ENCODE measurements at regions not wholly inside any gene's neighbourhood (a gene's known extent, or its start where the extent isn't known, plus 50 kb on each side); places are given as distances from the start of the nearest gene placed in this dataset.

DNA sequence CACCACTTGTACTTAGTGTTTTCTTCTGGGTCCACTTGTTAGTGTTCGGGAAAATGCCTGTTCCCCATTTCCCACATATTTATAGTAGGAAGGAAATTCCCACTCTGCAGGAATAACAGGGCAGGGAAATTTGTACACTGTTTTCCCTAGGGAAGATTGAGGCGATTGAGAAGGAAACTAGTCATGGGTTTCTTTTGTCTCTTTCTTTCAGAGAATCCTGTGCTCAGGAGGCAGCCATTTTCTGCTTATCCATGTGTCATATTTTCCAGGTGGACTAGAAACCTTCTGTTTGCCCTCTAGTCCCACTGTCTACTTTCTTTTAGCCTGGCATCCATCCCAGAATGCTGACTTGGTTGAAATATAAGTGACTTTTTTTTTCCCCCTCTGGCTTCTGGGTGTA is 299.1 kb upstream of the ANKRD50 start:
- Histone ChIP-seq H2BK12ac (ENCODE audit: low read depth, low read length) (no peak overlapping the region), H3K79me1 (ENCODE audit: low read depth, low read length) (no peaks in the 10 kb centered on the region), H2AFZ (ENCODE audit: low read length) (0 out of 2 replicates have a peak overlapping the region, but pooled peaks have one; percentile 27), H3K56ac (replicated peaks; ENCODE audit: insufficient read length, low read depth, low read length) (no peak overlapping the region), H3K27ac (ENCODE audit: low read depth, low read length) (no peak overlapping the region), H2BK5ac (ENCODE audit: low read depth, low read length) (no peak overlapping the region), H3K4me1 (replicated peaks in 1 of 4; ENCODE audit: control insufficient read depth in 3 of 4, insufficient read depth in 4 of 4, low read length in 3 of 4) (peaks cover 0 to 7% (median 1%) of the 10 kb centered on the region in 4 experiments; a peak in 3 of 7 replicates), H3K14ac (ENCODE audit: insufficient read length) (no peak overlapping the region), H3K79me2 (ENCODE audit: control insufficient read depth in 1 of 2, insufficient read depth in 2 of 2, low read length in 2 of 2) (no peaks in the 10 kb centered on the region), H3K23ac (ENCODE audit: insufficient read length) (no peak overlapping the region), H3K18ac (ENCODE audit: extremely low read depth, low read length) (0 out of 2 replicates have a peak overlapping the region, but pooled peaks have one; percentile 21), H4K5ac (ENCODE audit: insufficient read length, low read depth, low read length) (no peak overlapping the region), H3K27me3 (replicated peaks in 1 of 4; ENCODE audit: control insufficient read depth in 3 of 4, extremely low read depth in 1 of 4, insufficient read depth in 3 of 4, low read length in 3 of 4) (no peaks in the 10 kb centered on the region), H3K36me3 (ENCODE audit: control insufficient read depth in 2 of 4, insufficient read depth in 4 of 4, low read length in 3 of 4) (peaks cover 0 to 3% (median 0%) of the 10 kb centered on the region in 4 experiments; a peak in 2 of 8 replicates), H4K8ac (ENCODE audit: extremely low read depth, insufficient read depth, low read length) (no peak overlapping the region), H3K4ac (replicated peaks; ENCODE audit: insufficient read length, low read depth, low read length) (no peak overlapping the region), H2AK5ac (ENCODE audit: low read depth, low read length) (no peak overlapping the region), H3K9me3 (ENCODE audit: insufficient read depth in 2 of 2, low read depth in 1 of 2, low read length in 1 of 2) (peaks cover 4 to 6% of the 10 kb centered on the region in 2 experiments; a peak in 3 of 4 replicates), H3K4me3 (ENCODE audit: extremely low read depth in 1 of 4, insufficient read depth in 2 of 4, low read depth in 3 of 4, low read length in 4 of 4) (no peak overlapping the region), H2BK15ac (ENCODE audit: low read length) (no peak overlapping the region), H2BK20ac (ENCODE audit: low read length) (no peak overlapping the region; the same call in 1 of the 2 replicates), H4K91ac (replicated peaks; ENCODE audit: insufficient read length, low read length) (peak overlapping the region; percentile 42), H2BK120ac (replicated peaks; ENCODE audit: low read depth, low read length) (no peak overlapping the region), H3K4me2 (ENCODE audit: insufficient read depth in 1 of 2, low read depth in 2 of 2, low read length in 2 of 2) (no peak overlapping the region), H4K20me1 (replicated peaks in 1 of 2; ENCODE audit: control insufficient read depth in 1 of 2, insufficient read depth in 2 of 2, low read length in 2 of 2) (no peaks in the 10 kb centered on the region), H3K9ac (replicated peaks in 1 of 4; ENCODE audit: extremely low read depth in 1 of 4, low read depth in 3 of 4, low read length in 3 of 4) (no peak overlapping the region), H3K23me2 (ENCODE audit: low read depth, low read length) (no peaks in the 10 kb centered on the region)
- ChIA-PET POLR2A (ENCODE audit: partially characterized antibody) (no interaction called here), CTCF (ENCODE audit: partially characterized antibody) (interaction anchor here (1.0 to 1.1 kb wide), 2 partner anchors 10 to 13 kb away, joined by 3 to 4 read pairs; no protein-coding TSS in a partner anchor)
- no peak for FAIRE-seq
- no peak for DNase-seq (ENCODE audit: low read depth in 1 of 2, low spot score in 2 of 2)
- WGBS, 2 experiments (ENCODE audit: extremely low coverage in 1 of 2, insufficient coverage in 1 of 2, insufficient read length in 1 of 2, insufficient replicate concordance in 2 of 2, low coverage in 1 of 2, low lambda C conversion rate in 2 of 2, missing lambda C conversion rate in 1 of 2): 90% methylated on average over 2 of the region's 2 CpGs; no CpG with 5 or more reads in 1 of the 2 experiments
- TF ChIP-seq HDAC6 (IDR thresholded peaks at IDR 0.05; ENCODE audit: low read depth, low read length) (no peak), POU5F1 (IDR thresholded peaks at IDR 0.05; ENCODE audit: low read depth, low read length) (no peak), RXRA (IDR thresholded peaks at IDR 0.05; ENCODE audit: insufficient read depth, low read depth, low read length) (no peak), ZNF274 (IDR thresholded peaks at IDR 0.05; ENCODE audit: borderline replicate concordance, extremely low read depth, low read length) (no peak), CTCF (IDR thresholded peaks at IDR 0.05; ENCODE audit: control extremely low read depth in 1 of 3, insufficient read depth in 1 of 3, low read depth in 1 of 3, low read length in 3 of 3) (no peak), NRF1 (IDR thresholded peaks at IDR 0.05; ENCODE audit: low read depth, low read length) (no peak), TAF7 (optimal IDR thresholded peaks at IDR 0.05; ENCODE audit: borderline replicate concordance, low read depth, low read length) (no peak), SP4 (IDR thresholded peaks at IDR 0.05; ENCODE audit: low read length) (no peak), SIN3A (conservative IDR thresholded peaks at IDR 0.05 in 1 of 2, IDR thresholded peaks at IDR 0.05 in 1 of 2; ENCODE audit: low read depth in 1 of 2, low read length in 2 of 2) (no peak), RFX5 (IDR thresholded peaks at IDR 0.05; ENCODE audit: borderline replicate concordance, low read depth, low read length) (no peak), SIRT6 (IDR thresholded peaks at IDR 0.05; ENCODE audit: low read length) (no peak), JUND (IDR thresholded peaks at IDR 0.05; ENCODE audit: low read length) (no peak)

Data from H1 (cell line).